H1 (cell line): ENCODE measurements at regions not wholly inside any gene's neighbourhood (a gene's known extent, or its start where the extent isn't known, plus 50 kb on each side); places are given as distances from the start of the nearest gene placed in this dataset.

Source experiments
- CTCF ChIA-PET: fragments of 300-600 bp; sonication (Branson Sonifier 250); formaldehyde crosslinking; loops from one replicate; lab custom pipeline; 2021; ENCODE audit not compliant: partially characterized antibody; lab: Charles Lee
- POLR2A ChIA-PET: fragments of 300-600 bp; sonication (Branson Sonifier 250); formaldehyde crosslinking; loops from one replicate; lab custom pipeline; 2021; ENCODE audit warnings: inconsistent platforms; ENCODE audit not compliant: partially characterized antibody; lab: Charles Lee
- DNase-seq, 2 experiments: peaks; one replicate each; pipeline versions ENCODE4 v3.0.0 to v3.0.0-alpha.2; 2010 to 2022; ENCODE audit warnings: low spot score in 2 of 2, low read depth in 1 of 2, mixed read lengths in 1 of 2
- FAIRE-seq: peaks from 2 replicates; lab custom pipeline; 2011; peaks lifted over from hg19 to GRCh38; lab: Jason Lieb, UNC
- H2AFZ ChIP-seq: 2 replicates; pipeline ENCODE4 v1.8.1; 2012; ENCODE audit warnings: low read length, inconsistent platforms
- H2AK5ac ChIP-seq: 2 replicates; pipeline ENCODE4 v1.6.1; 2013; ENCODE audit warnings: low read depth, low read length
- H2BK120ac ChIP-seq: replicated peaks from 2 replicates; pipeline ENCODE3; 2013; ENCODE audit warnings: low read depth, low read length, inconsistent platforms
- H2BK12ac ChIP-seq: 2 replicates; pipeline ENCODE4 v1.6.1; 2013; ENCODE audit warnings: low read depth, low read length
- H2BK15ac ChIP-seq: 2 replicates; pipeline ENCODE4 v1.6.1; 2013; ENCODE audit warnings: low read length
- H2BK20ac ChIP-seq: 2 replicates; pipeline ENCODE4 v1.6.1; 2013; ENCODE audit warnings: low read length
- H2BK5ac ChIP-seq: 2 replicates; pipeline ENCODE4 v1.6.1; 2013; ENCODE audit warnings: low read depth, low read length
- H3K14ac ChIP-seq: 2 replicates; pipeline ENCODE4 v1.6.1; 2013; ENCODE audit warnings: inconsistent platforms; ENCODE audit not compliant: insufficient read length
- H3K18ac ChIP-seq: 2 replicates; pipeline ENCODE4 v1.6.1; 2013; ENCODE audit warnings: low read length; ENCODE audit errors: extremely low read depth
- H3K23ac ChIP-seq: 2 replicates; pipeline ENCODE4 v1.6.1; 2013; ENCODE audit warnings: inconsistent platforms; ENCODE audit not compliant: insufficient read length
- H3K23me2 ChIP-seq: 2 replicates; pipeline ENCODE4 v1.6.1; 2013; ENCODE audit warnings: low read depth, low read length
- H3K27ac ChIP-seq: 2 replicates; pipeline ENCODE4 v1.6.1; 2011; ENCODE audit warnings: low read depth, low read length, inconsistent platforms
- H3K27me3 ChIP-seq, 4 experiments: replicated peaks in 1 of 4; 1 replicate in 1 of 4; 2 replicates in 3 of 4; pipeline versions ENCODE4 v1.6.1 to v1.8.1; 2011 to 2013; ENCODE audit warnings: low read length in 3 of 4, mild to moderate bottlenecking in 3 of 4, inconsistent platforms in 2 of 4, mixed read lengths in 2 of 4, moderate library complexity in 1 of 4; ENCODE audit not compliant: control insufficient read depth in 3 of 4, insufficient read depth in 3 of 4; ENCODE audit errors: extremely low read depth in 1 of 4
- H3K36me3 ChIP-seq, 4 experiments: 2 replicates each; pipeline versions ENCODE4 v1.6.1 to v1.8.1; 2011 to 2013; ENCODE audit warnings: mild to moderate bottlenecking in 4 of 4, low read length in 3 of 4, moderate library complexity in 2 of 4, control low read depth in 1 of 4, inconsistent platforms in 1 of 4; ENCODE audit not compliant: insufficient read depth in 4 of 4, control insufficient read depth in 2 of 4
- H3K4ac ChIP-seq: replicated peaks from 2 replicates; pipeline ENCODE3; 2013; ENCODE audit warnings: low read length, low read depth, mixed read lengths, inconsistent platforms; ENCODE audit not compliant: insufficient read length
- H3K4me1 ChIP-seq, 4 experiments: replicated peaks in 1 of 4; 1 replicate in 1 of 4; 2 replicates in 3 of 4; pipeline versions ENCODE4 v1.6.1 to v1.8.1; 2011 to 2013; ENCODE audit warnings: low read length in 3 of 4, inconsistent platforms in 2 of 4, mixed read lengths in 1 of 4; ENCODE audit not compliant: insufficient read depth in 4 of 4, control insufficient read depth in 3 of 4
- H3K4me2 ChIP-seq, 2 experiments: 2 replicates each; pipeline versions ENCODE4 v1.6.1 to v1.8.1; 2011 to 2013; ENCODE audit warnings: low read depth in 2 of 2, low read length in 2 of 2, control low read depth in 1 of 2, inconsistent platforms in 1 of 2, mild to moderate bottlenecking in 1 of 2; ENCODE audit not compliant: insufficient read depth in 1 of 2
- H3K4me3 ChIP-seq, 4 experiments: fragments of 200-600, 300-600 bp in 1 of 4; sonication (generic), shearing (Covaris generic), sonication (Bioruptor Twin) in 1 of 4; 2 replicates each; pipeline versions ENCODE4 v1.5.1 to v1.8.1; 2011 to 2016; ENCODE audit warnings: low read length in 4 of 4, low read depth in 3 of 4, control low read depth in 2 of 4, inconsistent platforms in 2 of 4, mild to moderate bottlenecking in 2 of 4, mixed read lengths in 1 of 4, moderate library complexity in 1 of 4; ENCODE audit not compliant: insufficient read depth in 2 of 4; ENCODE audit errors: extremely low read depth in 1 of 4
- H3K56ac ChIP-seq: replicated peaks from 2 replicates; pipeline ENCODE3; 2013; ENCODE audit warnings: low read depth, mild to moderate bottlenecking, mixed read lengths, low read length, inconsistent platforms; ENCODE audit not compliant: insufficient read length
- H3K79me1 ChIP-seq: 2 replicates; pipeline ENCODE4 v1.6.1; 2013; ENCODE audit warnings: low read depth, low read length, control low read depth
- H3K79me2 ChIP-seq, 2 experiments: 2 replicates each; pipeline versions ENCODE4 v1.6.1 to v1.8.1; 2012 to 2013; ENCODE audit warnings: low read length in 2 of 2, mild to moderate bottlenecking in 2 of 2, inconsistent platforms in 1 of 2; ENCODE audit not compliant: insufficient read depth in 2 of 2, control insufficient read depth in 1 of 2
- H3K9ac ChIP-seq, 4 experiments: replicated peaks in 1 of 4; 1 replicate in 1 of 4; 2 replicates in 3 of 4; pipeline versions ENCODE4 v1.6.1 to v1.8.1; 2011 to 2013; ENCODE audit warnings: low read depth in 3 of 4, low read length in 3 of 4, control low read depth in 2 of 4, mild to moderate bottlenecking in 2 of 4, moderate library complexity in 2 of 4, inconsistent platforms in 1 of 4; ENCODE audit errors: extremely low read depth in 1 of 4
- H3K9me3 ChIP-seq, 2 experiments: 2 replicates each; pipeline versions ENCODE4 v1.6.1 to v1.8.1; 2012 to 2013; ENCODE audit warnings: mild to moderate bottlenecking in 2 of 2, moderate library complexity in 2 of 2, control low read depth in 1 of 2, inconsistent platforms in 1 of 2, low read depth in 1 of 2, low read length in 1 of 2, mixed read lengths in 1 of 2; ENCODE audit not compliant: insufficient read depth in 2 of 2
- H4K20me1 ChIP-seq, 2 experiments: replicated peaks in 1 of 2; 2 replicates each; pipeline versions ENCODE3 to v1.8.1; 2011 to 2013; ENCODE audit warnings: inconsistent platforms in 2 of 2, low read length in 2 of 2, mild to moderate bottlenecking in 1 of 2; ENCODE audit not compliant: insufficient read depth in 2 of 2, control insufficient read depth in 1 of 2
- H4K5ac ChIP-seq: 2 replicates; pipeline ENCODE4 v1.6.1; 2013; ENCODE audit warnings: low read length, low read depth, mixed read lengths, inconsistent platforms; ENCODE audit not compliant: insufficient read length
- H4K8ac ChIP-seq: 2 replicates; pipeline ENCODE4 v1.8.0; 2013; ENCODE audit warnings: mild to moderate bottlenecking, moderate library complexity, low read length, inconsistent platforms; ENCODE audit not compliant: insufficient read depth; ENCODE audit errors: extremely low read depth
- H4K91ac ChIP-seq: replicated peaks from 2 replicates; pipeline ENCODE3; 2013; ENCODE audit warnings: low read length, mixed read lengths, inconsistent platforms; ENCODE audit not compliant: insufficient read length
- JUN ChIP-seq: IDR thresholded peaks from 2 replicates; pipeline ENCODE4 v1.6.1; 2011; ENCODE audit warnings: low read depth, mild to moderate bottlenecking, improper control_type of control experiment, low read length
- RAD21 ChIP-seq, 2 experiments: IDR thresholded peaks in 1 of 2; conservative IDR thresholded peaks in 1 of 2; 2 replicates each; pipeline ENCODE4 v1.6.1; 2011; ENCODE audit warnings: low read depth in 2 of 2, low read length in 2 of 2, improper control_type of control experiment in 1 of 2, inconsistent platforms in 1 of 2, mild to moderate bottlenecking in 1 of 2, moderate library complexity in 1 of 2
- WGBS, 2 experiments: shearing (Covaris generic) in 1 of 2; methylation state at CpG; one replicate each; pipeline versions ENCODE4 v1.1.6 to v1.1.7; 2013 to 2015; ENCODE audit warnings: low lambda C conversion rate in 2 of 2, mixed read lengths in 2 of 2, inconsistent platforms in 1 of 2, low coverage in 1 of 2, missing lambda C conversion rate in 1 of 2; ENCODE audit not compliant: insufficient replicate concordance in 2 of 2, insufficient coverage in 1 of 2, insufficient read length in 1 of 2; ENCODE audit errors: extremely low coverage in 1 of 2, missing lambda C conversion rate in 1 of 2; 5-methylcytosine and 5-hydroxymethylcytosine counted together

- H3K18ac ChIP-seq: no peak overlapping the region
- no peak overlapping the region for H3K4ac ChIP-seq
- H4K91ac ChIP-seq: no peak overlapping the region
- H3K36me3 ChIP-seq: no peaks in the 10 kb centered on the region
- no peak overlapping the region for H3K23ac ChIP-seq
- no peak overlapping the region for H2AK5ac ChIP-seq
- no peak overlapping the region for H3K4me3 ChIP-seq
- 81% methylated on average over 2 of the region's 2 CpGs; no CpG with 5 or more reads in 1 of the 2 experiments for WGBS, 2 experiments
- no peak overlapping the region for H2BK20ac ChIP-seq
- no peak overlapping the region for H2BK15ac ChIP-seq
- H2BK5ac ChIP-seq: no peak overlapping the region
- DNase-seq (no peak), FAIRE-seq (no peak)
- no peaks in the 10 kb centered on the region for H3K4me1 ChIP-seq
- TF ChIP-seq RAD21 (IDR thresholded peaks at IDR 0.05 in 1 of 2, conservative IDR thresholded peaks at IDR 0.05 in 1 of 2; ENCODE audit: low read depth in 2 of 2, low read length in 2 of 2) (no peak), JUN (no peak)
- H3K79me1 ChIP-seq: no peaks in the 10 kb centered on the region
- no peaks in the 10 kb centered on the region for H4K20me1 ChIP-seq
- no peaks in the 10 kb centered on the region for H3K27me3 ChIP-seq
- peak overlapping the region; percentile 84 for H3K56ac ChIP-seq
- H3K4me2 ChIP-seq: no peak overlapping the region
- H3K23me2 ChIP-seq: no peaks in the 10 kb centered on the region; the same call in 1 of the 2 replicates
- no peak overlapping the region for H3K27ac ChIP-seq
- H2BK12ac ChIP-seq: no peak overlapping the region
- no peak overlapping the region for H3K9ac ChIP-seq
- no peak overlapping the region for H4K8ac ChIP-seq
- CTCF ChIA-PET: no interaction called here
- H3K14ac ChIP-seq: no peak overlapping the region
- POLR2A ChIA-PET: no interaction called here
- no peak overlapping the region for H2AFZ ChIP-seq
- no peaks in the 10 kb centered on the region for H3K9me3 ChIP-seq
- no peak overlapping the region for H4K5ac ChIP-seq
- H3K79me2 ChIP-seq: no peaks in the 10 kb centered on the region
- H2BK120ac ChIP-seq: no peak overlapping the region
Measured at GRCh38 chr11:29483831-29484230, 533.0 kb downstream of the KCNA4 start.
